ENCODE measurements at regions not wholly inside any gene's neighbourhood (a gene's known extent, or its start where the extent isn't known, plus 50 kb on each side); places are given as distances from the start of the nearest gene placed in this dataset.

DNA sequence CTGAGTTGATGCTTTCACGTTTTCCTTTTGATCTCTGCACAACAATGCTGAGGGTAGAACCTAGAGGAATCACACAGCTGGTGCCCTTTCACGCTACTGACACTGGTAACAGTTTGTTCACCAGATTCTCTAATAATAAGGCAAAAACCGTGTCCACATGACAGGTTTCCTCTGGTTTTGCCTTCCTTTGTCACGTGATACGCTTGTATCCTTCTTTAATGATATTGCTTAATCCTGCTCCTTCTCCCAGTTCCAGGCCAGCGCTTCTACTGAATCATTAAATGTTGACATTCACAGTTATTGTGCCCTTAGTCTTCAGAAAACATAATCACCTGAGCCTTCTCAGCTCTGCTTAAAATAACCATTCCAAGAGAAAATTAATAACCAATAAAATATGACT, 978.2 kb upstream of the NCAM2 start:
- BruUV-seq (replicated peaks) = no TSS peak
- intact Hi-C loops (cut with micrococcal nuclease) = no loop called here
- ChIA-PET POLR2A (no interaction called here), CTCF (interaction anchor here (0.6 to 1.3 kb wide), 2 partner anchors 340 to 423 kb away, joined by 3 read pairs; no protein-coding TSS in a partner anchor)
- no peaks in the 10 kb centered on the region for H3K9me3 Mint-ChIP-seq (ENCODE audit: unreplicated experiment)
- H3K27me3 Mint-ChIP-seq (ENCODE audit: insufficient read depth, unreplicated experiment) = no peaks in the 10 kb centered on the region
- H3K4me1 Mint-ChIP-seq (ENCODE audit: insufficient read depth, unreplicated experiment) = peaks cover 6% of the 10 kb centered on the region
- DNase-seq (ENCODE audit: unreplicated experiment) = no peak
- H3K36me3 Mint-ChIP-seq (ENCODE audit: insufficient read depth, unreplicated experiment) = no peaks in the 10 kb centered on the region
- no peak overlapping the region for H3K27ac Mint-ChIP-seq (ENCODE audit: low read depth, unreplicated experiment)
- TF ChIP-seq, protein P1, sequence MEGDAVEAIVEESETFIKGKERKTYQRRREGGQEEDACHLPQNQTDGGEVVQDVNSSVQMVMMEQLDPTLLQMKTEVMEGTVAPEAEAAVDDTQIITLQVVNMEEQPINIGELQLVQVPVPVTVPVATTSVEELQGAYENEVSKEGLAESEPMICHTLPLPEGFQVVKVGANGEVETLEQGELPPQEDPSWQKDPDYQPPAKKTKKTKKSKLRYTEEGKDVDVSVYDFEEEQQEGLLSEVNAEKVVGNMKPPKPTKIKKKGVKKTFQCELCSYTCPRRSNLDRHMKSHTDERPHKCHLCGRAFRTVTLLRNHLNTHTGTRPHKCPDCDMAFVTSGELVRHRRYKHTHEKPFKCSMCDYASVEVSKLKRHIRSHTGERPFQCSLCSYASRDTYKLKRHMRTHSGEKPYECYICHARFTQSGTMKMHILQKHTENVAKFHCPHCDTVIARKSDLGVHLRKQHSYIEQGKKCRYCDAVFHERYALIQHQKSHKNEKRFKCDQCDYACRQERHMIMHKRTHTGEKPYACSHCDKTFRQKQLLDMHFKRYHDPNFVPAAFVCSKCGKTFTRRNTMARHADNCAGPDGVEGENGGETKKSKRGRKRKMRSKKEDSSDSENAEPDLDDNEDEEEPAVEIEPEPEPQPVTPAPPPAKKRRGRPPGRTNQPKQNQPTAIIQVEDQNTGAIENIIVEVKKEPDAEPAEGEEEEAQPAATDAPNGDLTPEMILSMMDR (IDR thresholded peaks at IDR 0.05; ENCODE audit: unreplicated experiment) = no peak
- no peak overlapping the region for H3K4me3 Mint-ChIP-seq (ENCODE audit: unreplicated experiment)

DNA sequence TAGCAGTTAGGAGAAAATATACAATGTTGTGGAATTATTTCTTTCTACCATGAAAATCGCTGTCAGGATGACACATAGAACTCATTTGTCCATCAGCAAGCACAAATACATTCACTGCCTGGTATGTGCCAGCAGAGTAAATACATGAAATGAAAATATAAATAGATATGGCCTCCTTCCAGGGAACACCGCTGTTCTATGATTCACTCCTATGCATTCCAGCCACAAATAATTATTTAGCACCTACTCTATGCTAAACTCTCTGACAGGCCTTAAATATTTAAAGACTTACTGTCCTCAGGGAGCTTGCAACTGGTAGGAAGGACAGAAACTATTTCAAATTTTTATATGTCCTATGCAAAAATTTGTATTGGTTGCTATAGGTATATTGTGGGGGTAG, 975.0 kb upstream of the NCAM2 start:
- Mint-ChIP-seq H3K4me1 (ENCODE audit: insufficient read depth, unreplicated experiment) (peaks cover 11% of the 10 kb centered on the region), H3K9me3 (ENCODE audit: unreplicated experiment) (peaks cover 8% of the 10 kb centered on the region), H3K27me3 (ENCODE audit: insufficient read depth, unreplicated experiment) (no peaks in the 10 kb centered on the region), H3K36me3 (ENCODE audit: insufficient read depth, unreplicated experiment) (no peaks in the 10 kb centered on the region), H3K27ac (ENCODE audit: low read depth, unreplicated experiment) (no peak overlapping the region), H3K4me3 (ENCODE audit: unreplicated experiment) (no peak overlapping the region)
- intact Hi-C loops (cut with micrococcal nuclease) = no loop called here
- TF ChIP-seq, protein P1 (IDR thresholded peaks at IDR 0.05; ENCODE audit: unreplicated experiment) = no peak
- POLR2A ChIA-PET = no interaction called here
- no TSS peak for BruUV-seq (replicated peaks)
- DNase-seq (ENCODE audit: unreplicated experiment) = peak; percentile 42
- CTCF ChIA-PET = no interaction called here

DNA sequence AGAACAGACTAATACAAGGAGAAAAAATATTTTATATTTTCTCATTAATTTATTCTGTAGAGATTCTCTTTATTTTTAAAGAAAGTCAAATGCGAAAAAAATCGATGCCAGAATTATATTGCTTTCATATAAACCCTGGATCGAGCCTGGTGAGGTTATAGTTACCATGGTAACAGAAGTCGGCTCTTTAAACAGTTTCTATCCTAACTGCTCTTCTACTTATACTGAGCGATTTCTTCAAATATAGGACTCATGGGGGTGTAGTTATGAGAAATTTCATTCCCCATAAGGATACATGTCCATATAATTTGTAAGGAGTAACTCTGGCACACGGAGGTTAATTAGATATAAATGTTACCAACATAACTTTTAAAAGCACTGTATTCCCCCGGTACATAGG, 973.5 kb upstream of the NCAM2 start:
- Mint-ChIP-seq H3K27me3 (ENCODE audit: insufficient read depth, unreplicated experiment) (no peaks in the 10 kb centered on the region), H3K4me1 (ENCODE audit: insufficient read depth, unreplicated experiment) (peaks cover 11% of the 10 kb centered on the region), H3K4me3 (ENCODE audit: unreplicated experiment) (no peak overlapping the region), H3K27ac (ENCODE audit: low read depth, unreplicated experiment) (no peak overlapping the region), H3K9me3 (ENCODE audit: unreplicated experiment) (peaks cover 8% of the 10 kb centered on the region), H3K36me3 (ENCODE audit: insufficient read depth, unreplicated experiment) (no peaks in the 10 kb centered on the region)
- CTCF ChIA-PET = interaction anchor here (1.8 kb wide), 1 partner anchor 16 kb away, joined by 6 read pairs; no protein-coding TSS in a partner anchor
- no TSS peak for BruUV-seq (replicated peaks)
- no peak for DNase-seq (ENCODE audit: unreplicated experiment)
- intact Hi-C loops (cut with micrococcal nuclease) = no loop called here
- POLR2A ChIA-PET = no interaction called here
- TF ChIP-seq, protein P1 (IDR thresholded peaks at IDR 0.05; ENCODE audit: unreplicated experiment) = no peak

DNA sequence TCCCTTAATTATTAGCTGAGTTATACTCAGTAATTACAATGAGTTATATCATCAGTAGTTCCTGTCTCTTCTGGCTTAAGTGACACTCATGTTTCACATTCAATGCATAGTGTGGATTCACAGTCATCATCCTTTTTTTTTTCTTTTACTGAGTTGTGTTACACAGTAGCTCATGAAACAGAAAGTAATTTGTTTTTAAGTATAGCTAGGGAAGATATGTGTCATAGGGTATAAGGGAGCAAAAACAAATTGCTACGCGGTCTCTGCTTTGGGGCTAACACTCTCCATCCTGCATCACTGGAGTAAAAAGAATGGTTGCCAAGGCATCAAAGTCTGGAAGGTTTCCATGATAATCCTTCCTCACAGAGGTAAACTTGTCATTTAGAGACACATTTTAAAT, 971.7 kb upstream of the NCAM2 start:
- POLR2A ChIA-PET = interaction anchor here (0.6 kb wide), 1 partner anchor 567 kb away, joined by 3 read pairs; no protein-coding TSS in a partner anchor
- H3K36me3 Mint-ChIP-seq (ENCODE audit: insufficient read depth, unreplicated experiment) = no peaks in the 10 kb centered on the region
- H3K27me3 Mint-ChIP-seq (ENCODE audit: insufficient read depth, unreplicated experiment) = no peaks in the 10 kb centered on the region
- peaks cover 8% of the 10 kb centered on the region for H3K9me3 Mint-ChIP-seq (ENCODE audit: unreplicated experiment)
- no peak overlapping the region for H3K4me3 Mint-ChIP-seq (ENCODE audit: unreplicated experiment)
- DNase-seq (ENCODE audit: unreplicated experiment) = no peak
- CTCF ChIA-PET = interaction anchor here (1.8 kb wide), 1 partner anchor 14 kb away, joined by 6 read pairs; no protein-coding TSS in a partner anchor
- H3K27ac Mint-ChIP-seq (ENCODE audit: low read depth, unreplicated experiment) = no peak overlapping the region
- intact Hi-C loops (cut with micrococcal nuclease) = no loop called here
- peaks cover 5% of the 10 kb centered on the region for H3K4me1 Mint-ChIP-seq (ENCODE audit: insufficient read depth, unreplicated experiment)
- BruUV-seq (replicated peaks) = no TSS peak
- TF ChIP-seq, protein P1 (IDR thresholded peaks at IDR 0.05; ENCODE audit: unreplicated experiment) = no peak
